Skin of body (tissue), 1 donor: ENCODE measurements at regions not wholly inside any gene's neighbourhood (a gene's known extent, or its start where the extent isn't known, plus 50 kb on each side); places are given as distances from the start of the nearest gene placed in this dataset.
"Not testable (repeated sequence)": the region's sequence is repeated elsewhere in the genome, so short reads cannot be mapped to it uniquely, and the experiment has no call there.

Source experiments
- DNase-seq: peaks from one replicate; lab custom pipeline; 2025; lab: John Stamatoyannopoulos, UW

DNA sequence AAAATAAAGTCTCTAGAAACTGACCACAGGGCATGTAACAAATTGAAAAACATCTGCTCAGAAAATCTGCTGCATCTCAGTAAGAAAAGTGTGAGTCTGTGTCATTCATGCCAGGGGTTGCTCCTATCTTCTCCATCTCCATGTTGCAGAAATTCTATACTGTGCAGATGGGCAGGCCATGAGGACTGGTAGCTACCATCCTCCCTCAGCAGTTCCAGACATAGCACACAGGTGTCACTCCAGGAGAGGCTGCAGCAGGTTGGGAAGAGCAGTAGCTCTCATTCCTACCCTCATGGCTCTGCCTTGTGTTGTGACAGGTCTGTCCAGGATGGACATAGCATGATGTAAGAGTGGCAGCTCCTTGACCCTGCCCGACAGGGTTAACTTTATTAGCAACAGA lies 173.4 kb downstream of the NDUFS4 start:
- DNase-seq: no peak

DNA sequence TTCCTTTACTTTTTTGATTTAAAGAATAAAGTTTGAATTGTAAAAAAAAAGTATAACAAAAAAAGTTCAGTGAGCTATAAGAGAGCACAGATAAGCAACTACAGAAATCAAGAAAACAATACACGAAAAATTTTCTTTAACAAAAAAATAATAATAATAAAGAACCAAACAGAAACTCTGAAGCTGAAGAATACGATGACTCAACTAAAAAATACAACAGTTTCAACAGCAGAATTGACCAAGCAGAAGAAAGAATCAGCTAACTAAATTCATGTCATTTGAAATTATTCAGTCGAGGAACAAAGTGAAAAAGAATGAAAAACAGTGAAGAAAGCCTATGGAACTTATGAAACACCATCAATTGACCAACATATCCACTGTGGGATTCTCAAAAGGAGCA lies 177.7 kb downstream of the NDUFS4 start:
- DNase-seq: no peak

DNA sequence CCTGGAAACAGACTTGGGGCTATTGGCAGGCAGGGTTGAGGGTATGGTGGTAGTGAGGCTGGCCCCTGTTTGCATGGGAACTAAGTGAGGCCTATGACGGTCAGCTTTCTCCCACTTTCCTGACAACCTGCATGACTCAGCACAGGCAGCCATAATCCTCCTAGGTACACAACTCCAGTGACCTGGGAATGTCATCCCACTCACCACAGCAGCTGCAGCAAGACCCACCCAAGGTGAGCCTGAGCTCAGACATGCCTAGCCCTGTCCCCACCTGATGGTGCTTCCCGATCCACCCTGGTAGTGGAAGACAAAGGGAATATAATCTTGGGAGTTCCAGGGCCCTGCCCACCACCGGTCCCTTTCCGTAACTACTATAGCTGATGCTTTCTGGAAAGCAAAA lies 178.7 kb downstream of the NDUFS4 start:
- no peak for DNase-seq

DNA sequence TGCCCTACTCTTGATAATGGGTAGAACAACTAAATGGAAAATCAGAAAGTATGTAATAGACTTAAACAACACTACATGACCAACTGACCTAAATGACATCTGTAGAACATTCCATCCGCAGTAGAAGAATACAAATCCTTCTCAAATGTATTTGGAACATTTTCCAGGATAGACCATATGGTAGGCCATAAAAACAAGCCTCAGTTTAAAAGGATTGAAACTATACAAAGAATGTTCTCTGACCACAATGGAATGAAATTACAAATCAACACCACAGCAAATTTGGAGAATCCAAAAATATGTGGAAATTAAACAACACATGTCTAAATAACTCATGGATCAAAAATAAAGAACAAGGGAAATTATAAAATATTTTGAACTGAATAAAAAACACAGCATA lies 189.2 kb downstream of the NDUFS4 start:
- DNase-seq: peak; percentile 31

DNA sequence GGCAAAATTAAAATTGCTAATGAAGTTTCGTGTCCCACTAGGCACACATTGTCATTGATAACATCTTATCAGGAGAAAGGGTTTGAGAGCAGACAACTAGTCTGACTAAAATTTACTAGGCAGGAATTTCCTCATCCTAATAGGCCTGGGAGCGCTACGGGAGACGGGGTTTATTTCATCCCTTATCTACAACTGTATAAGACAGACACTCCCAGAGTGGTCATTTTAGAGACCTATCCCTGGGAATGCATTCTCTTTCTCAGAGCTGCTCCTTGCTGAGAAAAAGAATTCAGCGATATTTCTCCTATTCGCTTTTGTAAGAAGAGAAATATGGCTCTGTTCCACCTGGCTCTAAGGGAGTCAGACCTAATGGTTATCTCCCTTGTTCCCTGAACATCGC lies 191.8 kb downstream of the NDUFS4 start:
- DNase-seq: not testable (repeated sequence)

DNA sequence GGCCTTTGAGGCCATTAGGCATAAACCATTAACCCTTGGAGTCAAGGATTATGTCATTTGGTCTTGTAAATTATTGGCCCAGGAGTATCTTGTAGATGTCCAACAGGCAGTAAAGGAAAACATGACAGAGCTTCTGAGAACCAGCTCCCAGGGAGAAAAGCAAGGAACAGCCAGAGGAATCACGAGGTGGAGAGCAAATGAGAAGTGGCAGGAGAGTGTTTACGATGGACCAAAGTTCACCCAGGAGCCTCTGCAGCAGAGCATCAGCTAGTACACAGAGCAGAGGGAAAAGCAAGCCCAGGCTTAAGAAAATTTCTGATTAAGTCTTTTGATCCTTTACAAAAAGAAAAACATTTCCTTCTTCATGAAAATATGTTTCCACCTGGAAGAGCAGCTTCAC lies 206.2 kb downstream of the NDUFS4 start:
- no peak for DNase-seq

DNA sequence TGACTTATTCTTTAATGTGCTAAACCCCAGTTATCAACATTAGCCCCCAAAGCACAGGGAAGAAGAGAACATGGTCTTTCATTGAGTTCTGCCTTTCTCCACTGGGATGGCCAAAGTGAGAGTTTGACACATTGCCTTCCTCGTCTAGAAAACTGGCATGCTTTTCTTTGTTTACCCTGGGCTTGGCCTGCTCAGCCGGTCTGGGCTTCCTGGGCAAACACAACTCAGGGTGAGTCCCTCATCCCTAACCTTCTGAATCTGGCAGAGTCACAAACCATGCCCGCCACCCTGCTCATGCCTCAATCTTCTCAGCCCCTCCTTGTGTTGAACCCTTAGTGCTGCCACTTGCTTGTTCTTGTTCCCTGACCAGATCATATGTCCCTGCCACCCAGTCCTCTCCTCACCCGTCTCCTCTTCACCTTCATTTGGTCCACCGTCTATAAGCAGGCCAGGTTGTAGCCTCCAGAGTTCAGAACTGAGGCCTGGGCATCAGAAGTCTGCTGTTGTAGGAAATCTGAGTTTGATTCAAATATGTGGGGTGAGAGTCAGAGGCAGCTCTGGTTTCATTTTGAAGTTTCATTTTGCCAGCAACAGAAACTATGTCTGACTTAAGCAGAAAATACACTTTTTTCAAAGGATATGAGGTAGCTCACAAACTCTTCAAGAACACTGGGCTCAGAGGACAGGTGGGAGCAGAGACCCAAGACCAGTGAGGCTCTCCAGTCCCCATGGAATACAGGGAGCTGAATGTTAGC lies 217.6 kb downstream of the NDUFS4 start:
- DNase-seq: no peak

DNA sequence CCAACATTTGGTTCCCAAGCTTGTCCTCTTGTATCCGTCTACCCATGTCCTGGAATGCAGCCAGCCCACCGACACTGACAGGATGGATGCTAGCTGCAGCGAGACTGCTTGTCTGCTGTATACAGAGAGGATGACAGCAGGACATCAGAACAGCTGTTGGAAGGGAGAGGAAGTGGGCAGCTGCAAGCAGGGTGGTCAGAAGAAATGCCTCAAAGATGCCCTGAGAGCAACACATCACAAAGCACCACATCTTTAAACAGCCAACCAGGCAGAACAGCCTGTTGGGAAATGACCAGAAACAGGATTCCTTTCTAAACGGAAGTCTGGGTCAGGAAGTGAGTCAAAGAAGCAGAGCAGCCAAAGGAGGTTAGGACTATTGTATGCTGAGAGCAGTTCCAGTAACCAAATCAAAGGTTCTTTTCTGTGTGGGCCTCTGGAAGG lies 219.1 kb downstream of the NDUFS4 start:
- DNase-seq: no peak

DNA sequence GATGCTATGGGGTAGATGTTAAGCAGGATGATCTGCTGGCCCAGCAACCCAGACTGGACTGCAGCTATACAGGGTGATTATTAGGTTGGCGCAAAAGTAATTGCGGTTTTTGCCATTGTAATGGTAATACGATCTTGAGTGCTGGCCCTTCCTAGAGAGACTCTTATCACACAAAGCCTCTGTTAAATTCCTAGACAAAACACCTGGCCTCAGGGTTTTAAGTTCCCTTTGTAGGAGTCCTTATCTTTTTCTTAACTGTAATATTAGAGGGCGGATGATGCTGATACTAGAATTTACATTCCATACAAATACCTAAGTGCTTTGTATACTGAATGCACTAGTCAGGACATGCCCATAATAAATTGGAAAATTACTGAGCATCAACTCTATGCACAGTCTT lies 222.2 kb downstream of the NDUFS4 start:
- DNase-seq: no peak

DNA sequence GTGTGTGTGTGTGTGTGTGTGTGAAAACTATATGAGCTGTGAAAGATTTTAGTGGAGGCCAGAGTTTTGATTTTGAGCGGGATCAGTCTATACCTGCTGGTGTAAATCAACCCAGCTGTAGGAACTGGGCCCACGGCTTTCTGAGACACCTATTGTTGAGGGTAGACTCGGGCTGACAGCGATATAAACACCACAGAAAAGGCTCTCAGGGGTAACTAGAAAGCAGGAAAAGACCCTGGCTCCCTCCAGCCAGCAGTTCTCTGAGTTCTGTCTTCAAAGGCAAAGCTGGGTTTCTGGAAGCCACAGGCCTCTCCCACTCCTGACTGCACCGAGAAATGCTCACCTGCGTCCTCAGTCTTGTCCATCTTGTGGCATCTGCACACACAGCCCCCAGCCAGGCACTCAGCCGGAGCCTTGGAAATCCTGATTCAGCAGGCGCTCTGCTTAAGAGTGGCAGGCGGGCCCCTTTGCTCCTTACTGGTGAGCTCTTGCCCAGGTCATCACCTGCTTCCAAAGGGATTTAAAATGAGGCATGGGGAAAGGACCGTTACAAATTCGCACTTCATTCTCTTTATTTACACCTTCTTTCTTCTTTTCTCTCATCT lies 223.3 kb downstream of the NDUFS4 start:
- no peak for DNase-seq

DNA sequence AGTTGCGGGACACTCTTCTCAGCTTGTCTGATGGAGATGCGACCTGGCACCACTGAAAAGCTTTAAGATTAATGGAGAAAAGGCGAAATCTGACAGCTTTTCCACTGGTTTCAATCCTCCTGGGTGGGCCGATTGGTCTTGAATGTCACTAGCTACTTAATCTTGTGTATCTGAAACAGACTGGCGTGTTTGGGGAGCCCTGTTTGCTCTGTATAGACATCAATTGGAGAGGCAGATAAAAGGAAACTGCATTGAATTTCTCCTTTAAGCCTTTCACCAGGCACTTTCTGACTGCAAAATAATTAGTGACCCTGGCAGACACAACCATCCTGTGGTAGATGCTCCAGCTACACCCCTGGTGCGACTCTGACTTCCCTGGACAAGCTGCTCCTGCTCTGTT lies 224.2 kb downstream of the NDUFS4 start:
- DNase-seq: no peak

DNA sequence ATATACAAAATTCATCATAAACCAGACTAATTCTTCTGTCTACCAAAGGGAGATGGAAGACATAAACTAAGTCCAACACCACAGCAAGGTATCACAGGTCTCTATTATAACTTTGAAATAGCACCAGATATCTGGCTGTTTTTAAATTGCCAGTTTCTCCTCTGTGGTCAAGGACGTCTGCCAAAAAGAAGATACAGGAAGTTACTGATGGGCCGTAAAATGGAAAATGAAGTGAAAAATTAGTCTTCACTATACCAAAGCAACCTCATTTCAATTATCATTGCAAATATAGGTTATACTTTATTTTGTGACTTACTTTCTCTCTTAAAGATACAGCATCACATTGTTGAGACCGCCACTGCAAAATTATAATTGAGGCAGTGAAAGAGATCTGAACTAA lies 225.5 kb downstream of the NDUFS4 start:
- DNase-seq: no peak

DNA sequence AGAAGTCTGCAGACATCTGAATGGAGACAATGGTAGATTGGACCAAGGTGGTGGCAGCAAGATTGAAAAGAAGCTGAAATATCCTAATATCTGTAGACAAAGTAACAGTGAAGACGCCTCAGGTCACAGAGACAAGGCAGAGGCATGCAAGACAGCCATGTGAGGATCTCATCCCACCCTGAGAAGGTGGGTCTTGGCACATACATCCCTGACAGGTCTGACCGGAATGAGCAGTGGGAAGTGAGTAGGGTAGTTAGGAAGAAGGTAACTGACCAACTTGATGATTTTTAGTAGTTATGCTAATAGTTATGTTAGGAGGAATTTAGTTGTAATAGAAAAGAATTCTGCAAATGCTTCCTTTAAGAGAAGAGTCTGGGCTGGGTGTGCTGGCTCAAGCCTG lies 229.6 kb downstream of the NDUFS4 start:
- no peak for DNase-seq

DNA sequence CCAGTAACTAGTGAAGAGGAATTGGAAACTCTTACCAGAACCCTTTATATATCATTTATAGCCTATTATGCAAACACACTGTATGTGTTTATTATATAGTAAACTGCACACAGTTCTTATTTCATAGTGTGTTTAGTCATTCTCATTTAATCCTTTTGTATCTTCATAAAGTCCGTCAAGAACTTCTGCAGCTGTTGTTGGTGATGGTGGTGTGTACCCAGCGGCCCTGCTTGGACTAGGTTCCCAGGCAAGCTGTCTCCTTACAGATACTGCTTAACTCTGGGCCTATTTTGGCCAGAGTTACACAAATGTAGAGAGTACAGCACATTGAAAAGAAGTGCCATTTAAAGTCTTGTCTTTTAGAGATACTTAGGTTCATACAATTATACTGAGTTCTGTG lies 231.9 kb downstream of the NDUFS4 start:
- DNase-seq: no peak

DNA sequence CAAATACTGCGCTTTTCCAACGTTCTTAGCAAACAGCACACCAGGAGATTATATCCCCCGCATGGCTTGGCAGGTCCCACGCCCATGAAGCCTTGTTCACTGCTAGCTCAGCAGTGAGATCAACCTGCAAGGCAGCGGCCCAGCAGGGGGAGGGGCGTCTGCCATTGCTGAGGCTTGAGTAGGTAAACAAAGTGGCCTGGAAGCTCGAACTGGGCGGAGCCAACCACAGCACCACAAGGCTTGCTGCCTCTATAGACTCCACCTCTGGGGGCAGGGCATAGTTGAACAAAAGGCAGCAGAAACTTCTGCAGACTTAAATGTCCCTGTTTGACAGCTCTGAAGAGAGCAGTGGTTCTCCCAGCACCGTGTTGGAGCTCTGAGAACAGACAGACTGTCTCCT lies 239.2 kb downstream of the NDUFS4 start:
- not testable (repeated sequence) for DNase-seq

DNA sequence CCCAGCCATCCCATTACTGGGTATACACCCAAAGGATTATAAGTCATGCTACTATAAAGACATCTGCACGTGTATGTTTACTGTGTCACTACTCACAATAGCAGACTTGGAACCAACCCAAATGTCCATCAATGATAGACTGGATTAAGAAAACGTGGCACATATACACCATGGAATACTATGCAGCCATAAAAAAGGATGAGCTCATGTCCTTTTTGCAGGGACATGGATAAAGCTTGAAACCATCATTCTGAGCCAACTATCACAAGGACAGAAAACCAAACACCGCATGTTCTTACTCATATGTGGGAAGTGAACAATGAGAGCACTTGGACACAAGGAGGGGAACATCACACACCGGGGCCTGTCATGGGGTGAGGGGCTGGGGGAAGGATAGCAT lies 248.0 kb downstream of the NDUFS4 start:
- DNase-seq: not testable (repeated sequence)

DNA sequence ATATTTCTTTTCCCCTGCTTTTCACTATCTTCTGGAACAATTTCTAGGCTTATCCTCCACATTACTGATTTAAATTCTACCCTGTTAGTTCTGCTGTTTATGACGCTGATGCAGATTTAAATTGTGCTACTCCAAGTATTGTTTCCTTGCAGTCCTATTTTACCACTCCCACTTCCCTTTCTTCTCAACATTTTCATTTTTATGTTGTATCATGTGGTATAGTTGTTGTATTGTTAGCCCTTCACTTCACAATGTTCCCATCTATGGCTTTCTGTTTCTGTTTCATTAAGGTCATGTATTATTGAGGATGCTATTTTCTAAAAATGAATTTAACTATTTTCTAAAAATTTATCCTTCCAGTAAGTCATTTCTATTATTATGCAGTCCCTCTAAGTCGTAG lies 254.4 kb downstream of the NDUFS4 start:
- DNase-seq: no peak

DNA sequence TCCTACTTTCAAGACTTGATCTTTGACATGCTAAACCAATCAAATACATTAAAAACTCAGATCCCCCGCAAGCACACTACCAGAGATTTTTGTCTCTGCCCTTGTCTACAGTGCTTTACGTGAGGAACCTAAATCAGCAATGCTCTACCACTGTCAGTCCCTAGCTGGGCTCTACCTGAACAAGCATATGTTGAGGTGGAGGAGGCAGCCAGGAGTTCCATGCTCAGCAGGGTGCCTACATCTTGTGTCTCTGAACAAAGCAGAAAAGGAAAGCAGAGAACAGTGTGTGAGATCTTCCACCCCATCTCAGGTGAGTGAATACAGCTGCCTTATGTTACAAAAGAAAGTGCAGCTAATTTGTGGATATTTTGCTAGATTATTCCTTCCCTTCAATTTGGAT lies 255.0 kb downstream of the NDUFS4 start:
- no peak for DNase-seq

DNA sequence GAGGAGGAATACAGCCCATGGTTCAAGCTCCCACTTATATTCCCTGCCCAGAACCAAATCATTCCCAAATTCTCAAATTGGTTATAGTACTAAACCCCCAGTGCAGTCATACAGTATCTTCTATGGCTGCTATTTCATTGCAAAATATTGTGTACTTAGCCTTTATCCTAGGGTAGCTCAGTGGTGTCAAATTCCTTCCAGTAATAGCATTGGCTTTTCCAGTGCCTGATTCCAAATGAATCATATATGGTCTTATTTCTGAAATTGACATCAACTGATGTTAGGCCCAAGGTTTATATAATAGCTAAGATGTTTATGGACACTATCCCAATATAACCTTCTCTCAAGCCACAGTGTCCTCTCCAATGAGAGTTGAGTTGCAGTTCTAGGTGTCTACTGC lies 256.7 kb downstream of the NDUFS4 start:
- no peak for DNase-seq

DNA sequence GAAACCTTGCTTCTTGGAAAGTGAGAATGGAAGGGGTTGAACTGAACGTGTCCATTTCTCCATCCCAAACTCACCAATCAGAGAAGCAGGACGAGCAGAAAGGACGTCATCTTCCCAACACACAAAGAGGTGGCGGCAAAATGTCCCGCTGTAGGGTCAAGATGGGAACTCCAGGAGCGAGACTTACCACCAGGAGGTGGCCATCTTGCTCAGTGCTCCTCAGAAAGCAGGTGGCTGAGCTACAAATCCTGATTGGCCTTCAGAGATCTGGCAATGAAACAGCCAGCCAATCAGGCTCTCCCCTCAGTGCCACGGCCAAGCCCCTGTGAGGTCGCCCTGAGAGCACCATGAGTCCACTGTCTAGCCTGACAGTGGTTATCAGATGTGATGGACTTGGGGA lies 259.0 kb downstream of the NDUFS4 start:
- DNase-seq: no peak

DNA sequence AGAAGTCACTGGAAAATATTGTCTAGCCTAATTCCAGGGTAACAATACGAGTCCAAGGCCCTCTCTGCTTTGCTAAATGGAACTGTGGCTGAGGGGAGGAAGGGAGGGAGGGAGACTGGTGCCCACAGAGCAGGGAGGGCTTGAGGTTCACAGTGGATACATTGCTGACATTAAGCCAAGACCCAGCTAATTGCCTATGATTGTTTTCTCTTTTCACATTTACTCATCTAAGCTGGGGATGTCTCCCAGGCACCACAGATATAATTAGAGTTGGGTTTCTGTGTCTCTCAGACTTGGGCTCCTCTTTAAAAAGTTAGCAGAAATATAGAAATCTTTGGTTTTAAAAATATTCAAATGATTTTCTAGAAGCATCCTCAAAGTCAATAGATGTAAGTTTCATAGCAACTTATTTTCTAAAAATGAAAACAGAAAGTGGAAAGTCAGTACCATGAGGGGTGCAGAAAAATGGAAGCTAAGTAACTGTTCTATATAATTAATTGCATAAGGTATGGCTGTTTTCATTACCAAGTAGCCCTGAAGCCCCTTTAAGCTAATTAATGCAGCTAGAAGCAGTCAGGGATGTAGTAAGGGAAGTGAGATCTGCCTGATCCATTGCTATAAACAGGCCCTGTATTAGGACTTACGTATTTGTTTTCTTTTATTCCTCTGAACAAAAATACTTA lies 259.8 kb downstream of the NDUFS4 start:
- DNase-seq: no peak

DNA sequence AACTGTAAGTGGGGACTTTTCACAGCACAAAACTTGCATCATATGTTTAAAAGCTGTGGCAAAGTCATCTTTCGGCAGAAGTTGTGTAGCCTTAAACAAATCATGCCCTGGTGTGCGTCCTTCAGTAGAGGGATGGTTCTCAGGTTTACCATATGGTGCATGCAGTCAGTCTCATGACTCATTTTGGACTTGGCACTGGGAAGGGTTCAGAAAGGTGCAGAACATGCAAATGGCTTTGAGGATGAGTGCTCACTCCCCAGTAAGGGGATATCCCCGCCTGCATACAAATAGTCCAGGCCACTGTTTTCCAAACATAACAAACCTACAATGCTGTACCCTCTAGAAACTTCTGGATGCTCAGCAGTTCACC lies 260.3 kb downstream of the NDUFS4 start:
- DNase-seq: no peak

DNA sequence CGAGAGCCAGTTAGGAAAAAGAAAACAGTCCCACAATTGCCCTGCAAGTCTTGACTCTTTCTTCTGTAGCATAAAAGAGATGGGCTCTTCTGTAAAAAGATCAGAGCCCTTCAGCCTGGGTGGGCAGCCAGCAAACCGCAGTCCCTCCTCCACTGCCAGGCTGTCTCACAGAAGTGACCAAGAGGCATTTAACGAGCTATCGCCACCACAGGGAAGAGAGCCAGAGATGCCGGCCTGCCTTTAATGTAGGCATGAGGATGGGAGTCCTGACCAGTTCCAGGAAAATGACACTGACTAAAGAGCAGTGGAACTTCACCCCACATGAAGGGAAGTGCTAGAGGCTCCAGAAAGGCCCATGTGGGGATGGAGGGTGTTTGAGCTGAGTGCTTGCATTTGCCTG lies 264.6 kb downstream of the NDUFS4 start:
- DNase-seq: no peak
